Suprapubic skin (tissue), 3 donors: ENCODE measurements at regions not wholly inside any gene's neighbourhood (a gene's known extent, or its start where the extent isn't known, plus 50 kb on each side); places are given as distances from the start of the nearest gene placed in this dataset.

Experiments
- POLR2AphosphoS5 ChIP-seq, 3 donors: sonication (generic); formaldehyde crosslinking; IDR thresholded peaks; one replicate each; pipeline ENCODE4 v1.6.1; 2017; ENCODE audit warnings: antibody characterized with exemption in 3 of 3
- TF ChIP-seq, protein P1 (sequence below), 2 donors: fragments of 200-600 bp in 1 of 2; fragments of 450-650 bp in 1 of 2; sonication (generic) in 1 of 2; IDR thresholded peaks; one replicate each; pipeline ENCODE4 v1.5.1; 2016 to 2019; ENCODE audit warnings: antibody characterized with exemption in 2 of 2, mild to moderate bottlenecking in 1 of 2, moderate library complexity in 1 of 2

DNA sequence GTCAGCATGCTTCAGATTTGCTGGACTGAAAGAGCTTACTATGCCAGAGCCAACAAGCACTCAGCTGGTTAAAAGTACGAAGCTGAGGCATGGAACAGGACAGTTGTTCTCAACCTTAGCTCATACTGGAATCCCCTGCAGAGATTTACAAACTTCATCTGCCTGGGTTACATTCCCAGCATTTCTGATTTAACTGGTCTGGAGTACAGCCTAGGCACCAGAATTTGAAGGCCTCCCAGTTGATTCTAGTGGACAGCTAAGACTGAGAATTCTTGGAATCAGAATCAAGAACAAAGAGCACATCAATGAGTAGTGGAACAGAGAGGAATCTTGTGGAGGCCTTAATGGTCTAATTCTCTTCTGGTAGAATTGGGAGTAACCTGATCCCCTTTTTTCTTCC, 298.2 kb upstream of the NXPH2 start:
- TF ChIP-seq, protein P1, sequence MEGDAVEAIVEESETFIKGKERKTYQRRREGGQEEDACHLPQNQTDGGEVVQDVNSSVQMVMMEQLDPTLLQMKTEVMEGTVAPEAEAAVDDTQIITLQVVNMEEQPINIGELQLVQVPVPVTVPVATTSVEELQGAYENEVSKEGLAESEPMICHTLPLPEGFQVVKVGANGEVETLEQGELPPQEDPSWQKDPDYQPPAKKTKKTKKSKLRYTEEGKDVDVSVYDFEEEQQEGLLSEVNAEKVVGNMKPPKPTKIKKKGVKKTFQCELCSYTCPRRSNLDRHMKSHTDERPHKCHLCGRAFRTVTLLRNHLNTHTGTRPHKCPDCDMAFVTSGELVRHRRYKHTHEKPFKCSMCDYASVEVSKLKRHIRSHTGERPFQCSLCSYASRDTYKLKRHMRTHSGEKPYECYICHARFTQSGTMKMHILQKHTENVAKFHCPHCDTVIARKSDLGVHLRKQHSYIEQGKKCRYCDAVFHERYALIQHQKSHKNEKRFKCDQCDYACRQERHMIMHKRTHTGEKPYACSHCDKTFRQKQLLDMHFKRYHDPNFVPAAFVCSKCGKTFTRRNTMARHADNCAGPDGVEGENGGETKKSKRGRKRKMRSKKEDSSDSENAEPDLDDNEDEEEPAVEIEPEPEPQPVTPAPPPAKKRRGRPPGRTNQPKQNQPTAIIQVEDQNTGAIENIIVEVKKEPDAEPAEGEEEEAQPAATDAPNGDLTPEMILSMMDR (IDR thresholded peaks at IDR 0.05) = no peak
- no peak for TF ChIP-seq POLR2AphosphoS5 (IDR thresholded peaks at IDR 0.05)
